ENCODE measurements at regions not wholly inside any gene's neighbourhood (a gene's known extent, or its start where the extent isn't known, plus 50 kb on each side); places are given as distances from the start of the nearest gene placed in this dataset.
A peak's percentile ranks its signal among the peaks of the same experiment; 100 is the strongest.

GRCh38 chr2:60333264-60333663 is 220.2 kb downstream of the BCL11A start:
- DNase-seq (no peak), ATAC-seq (no peak)
- intact Hi-C loops (cut with micrococcal nuclease) = no loop called here

- no peak for ATAC-seq
- DNase-seq = no peak
- intact Hi-C loops (cut with micrococcal nuclease) = no loop called here
Measured at GRCh38 chr2:60331115-60331809, 222.2 kb downstream of the BCL11A start.

GRCh38 chr2:60329225-60329624 is 224.2 kb downstream of the BCL11A start:
- ATAC-seq (no peak), DNase-seq (no peak)
- intact Hi-C loops (cut with micrococcal nuclease) = no loop called here

GRCh38 chr2:60324536-60324935 is 228.9 kb downstream of the BCL11A start:
- ATAC-seq = no peak
- DNase-seq = no peak
- intact Hi-C loops (cut with micrococcal nuclease) = no loop called here

GRCh38 chr2:60321816-60322215 is 231.6 kb downstream of the BCL11A start:
- DNase-seq = no peak

GRCh38 chr2:60320724-60321123 is 232.7 kb downstream of the BCL11A start:
- intact Hi-C loops (cut with micrococcal nuclease) = no loop called here
- ATAC-seq (no peak), DNase-seq (no peak)

More at GRCh38 chr2:60321816-60322215, 231.6 kb downstream of the BCL11A start:
- no peak for ATAC-seq
- intact Hi-C loops (cut with micrococcal nuclease) = no loop called here

- DNase-seq = no peak
- ATAC-seq = no peak
- intact Hi-C loops (cut with micrococcal nuclease) = no loop called here
Measured at GRCh38 chr2:60319031-60319547, 234.4 kb downstream of the BCL11A start.

GRCh38 chr2:60318544-60318943 is 234.9 kb downstream of the BCL11A start:
- ATAC-seq (peak; percentile 85), DNase-seq (peak; percentile 37)
- intact Hi-C loops (cut with micrococcal nuclease) = no loop called here

GRCh38 chr2:60317844-60318243 is 235.6 kb downstream of the BCL11A start:
- ATAC-seq (peak; percentile 88), DNase-seq (no peak)
- intact Hi-C loops (cut with micrococcal nuclease) = no loop called here

GRCh38 chr2:60317034-60317386 is 236.4 kb downstream of the BCL11A start:
- ATAC-seq = peak; percentile 69
- DNase-seq = no peak
- intact Hi-C loops (cut with micrococcal nuclease) = no loop called here

GRCh38 chr2:60316381-60317033 is 236.9 kb downstream of the BCL11A start:
- intact Hi-C loops (cut with micrococcal nuclease) = no loop called here
- no peak for DNase-seq
- no peak for ATAC-seq

GRCh38 chr2:60313470-60314172 is 239.8 kb downstream of the BCL11A start:
- intact Hi-C loops (cut with micrococcal nuclease) = no loop called here
- DNase-seq (no peak), ATAC-seq (no peak)

GRCh38 chr2:60312618-60313017 is 240.8 kb downstream of the BCL11A start:
- ATAC-seq (no peak), DNase-seq (no peak)
- intact Hi-C loops (cut with micrococcal nuclease) = no loop called here

- intact Hi-C loops (cut with micrococcal nuclease) = no loop called here
- DNase-seq (no peak), ATAC-seq (no peak)
Measured at GRCh38 chr2:60311524-60311923, 241.9 kb downstream of the BCL11A start.

- ATAC-seq (no peak), DNase-seq (no peak)
Measured at GRCh38 chr2:60309941-60310660, 243.4 kb downstream of the BCL11A start.

GRCh38 chr2:60309336-60309735 is 244.1 kb downstream of the BCL11A start:
- ATAC-seq (no peak), DNase-seq (no peak)
- intact Hi-C loops (cut with micrococcal nuclease) = no loop called here

More at GRCh38 chr2:60309941-60310660, 243.4 kb downstream of the BCL11A start:
- intact Hi-C loops (cut with micrococcal nuclease) = no loop called here

GRCh38 chr2:60306267-60306861 is 247.1 kb downstream of the BCL11A start:
- no peak for DNase-seq
- intact Hi-C loops (cut with micrococcal nuclease) = no loop called here
- ATAC-seq = no peak

GRCh38 chr2:60303680-60304079 is 249.8 kb downstream of the BCL11A start:
- ATAC-seq (no peak), DNase-seq (no peak)
- intact Hi-C loops (cut with micrococcal nuclease) = no loop called here

GRCh38 chr2:60302377-60303126 is 250.9 kb downstream of the BCL11A start:
- intact Hi-C loops (cut with micrococcal nuclease) = no loop called here
- DNase-seq = no peak
- no peak for ATAC-seq
